ENCODE measurements at regions not wholly inside any gene's neighbourhood (a gene's known extent, or its start where the extent isn't known, plus 50 kb on each side); places are given as distances from the start of the nearest gene placed in this dataset.
"Not testable (repeated sequence)": the region's sequence is repeated elsewhere in the genome, so short reads cannot be mapped to it uniquely, and the experiment has no call there.

DNA sequence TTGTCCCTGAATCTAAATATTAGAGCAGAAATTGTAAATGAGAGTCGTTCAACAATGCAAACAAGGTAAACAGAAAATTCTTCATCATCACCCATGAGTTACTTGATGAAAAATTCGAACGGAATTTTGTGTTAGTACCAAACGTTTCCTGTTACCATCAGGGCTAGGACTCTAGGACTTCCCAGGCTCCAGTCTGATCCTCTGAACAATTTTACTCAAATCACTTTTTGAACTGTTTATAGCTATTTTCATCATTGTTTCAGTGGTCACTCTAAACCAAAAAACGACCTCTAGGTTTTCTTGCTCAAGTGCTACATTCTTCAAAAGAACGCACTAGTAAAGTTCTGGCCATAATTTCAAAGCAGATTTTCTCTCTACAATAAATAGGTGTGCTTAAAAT, 273.3 kb downstream of the MREG start:
- DNase-seq, result no peak

- DNase-seq, result no peak
Measured at GRCh38 chr2:215738351-215738750, 275.0 kb downstream of the MREG start.

DNA sequence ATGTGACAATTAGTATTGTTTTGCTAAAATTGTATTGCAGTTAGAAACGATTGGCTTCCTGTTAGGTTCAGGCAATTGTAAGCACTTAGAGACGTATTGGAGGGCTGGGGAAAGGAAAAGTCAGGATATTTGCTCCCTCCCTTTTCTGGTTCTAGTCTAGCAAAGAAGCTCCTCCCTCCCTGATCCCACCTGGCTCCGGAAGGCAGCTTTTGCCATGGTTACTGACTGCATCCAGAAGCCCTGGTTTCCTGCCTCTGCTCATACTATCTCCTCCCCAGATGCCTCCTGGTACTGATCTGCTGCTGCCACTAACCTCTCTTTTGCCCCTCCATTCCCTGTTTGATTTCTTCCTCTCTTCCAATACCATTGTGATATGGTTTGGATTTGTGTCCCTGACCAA, 275.9 kb downstream of the MREG start:
- DNase-seq, result no peak

GRCh38 chr2:215736653-215737290, 276.6 kb downstream of the MREG start:
- no peak for DNase-seq

- no peak for DNase-seq
Measured at GRCh38 chr2:215731108-215731658, 282.2 kb downstream of the MREG start.

- no peak for DNase-seq
Measured at GRCh38 chr2:215729985-215730620, 283.2 kb downstream of the MREG start.

- no peak for DNase-seq
Measured at GRCh38 chr2:215728504-215729065, 284.8 kb downstream of the MREG start.

DNA sequence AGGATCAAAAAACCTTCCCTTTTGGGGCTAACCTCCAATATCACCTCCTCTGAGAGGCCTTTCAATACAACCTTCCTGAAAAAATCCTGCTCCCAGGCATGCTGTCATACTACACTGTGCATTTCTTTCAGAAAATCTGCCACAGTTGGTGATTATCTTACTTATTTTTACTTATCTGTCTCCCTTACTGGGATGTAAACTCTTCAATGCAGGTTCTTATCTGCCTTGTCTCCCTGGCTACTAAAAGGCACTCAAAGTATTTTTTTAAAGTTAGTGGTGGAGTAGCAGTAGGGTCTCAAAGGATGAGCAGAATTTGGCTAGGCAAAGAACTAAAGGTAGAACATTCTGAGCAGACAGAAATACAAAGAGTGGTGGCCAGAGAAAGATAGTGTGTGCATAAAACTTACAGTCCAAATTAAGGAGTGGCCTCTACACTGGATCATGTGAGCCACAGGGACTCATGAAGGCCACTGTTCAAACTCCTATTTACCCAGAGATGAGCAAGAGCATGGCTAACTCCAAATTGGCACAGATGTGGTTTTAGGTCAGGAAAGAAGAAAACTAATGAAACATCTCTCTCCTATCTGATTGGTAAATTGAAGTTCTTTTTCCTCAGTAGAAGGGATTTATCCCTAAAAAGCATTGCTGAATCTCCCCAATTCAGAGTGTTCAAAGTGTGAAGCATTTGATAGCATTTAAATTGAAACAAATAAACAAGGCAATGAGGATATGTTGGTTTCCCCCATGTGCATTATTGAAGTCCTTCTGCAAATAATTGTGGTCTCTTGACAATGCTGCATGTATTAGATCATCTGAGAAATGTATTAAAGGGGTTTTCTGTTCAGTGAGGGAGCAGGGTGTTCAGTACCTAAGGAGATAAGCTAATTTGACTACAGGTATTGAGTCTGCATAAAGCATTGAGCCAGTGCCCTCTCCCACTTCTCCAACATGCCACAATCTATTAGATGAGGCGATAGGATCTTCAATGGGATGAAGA, 285.5 kb downstream of the MREG start:
- no peak for DNase-seq

DNA sequence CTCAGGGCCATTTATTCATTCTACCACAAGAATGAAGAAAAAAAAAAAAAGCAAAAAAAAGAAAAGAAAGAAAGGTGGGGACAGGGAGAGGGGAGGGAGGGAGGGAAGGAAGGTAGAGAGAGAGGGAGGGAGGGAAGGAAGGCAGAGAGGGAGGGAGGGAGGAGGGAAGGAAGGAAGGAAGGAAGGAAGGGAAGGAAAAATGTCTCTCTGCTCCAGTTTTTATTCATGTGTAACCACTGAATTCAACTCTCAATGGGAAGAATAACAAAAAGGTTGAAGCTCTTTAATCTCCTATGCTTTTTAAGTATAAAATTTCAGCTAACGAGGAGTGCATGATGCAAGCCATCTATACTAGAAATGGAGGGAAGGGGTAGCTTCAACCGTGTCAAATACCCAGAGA, 287.3 kb downstream of the MREG start:
- no peak for DNase-seq

DNA sequence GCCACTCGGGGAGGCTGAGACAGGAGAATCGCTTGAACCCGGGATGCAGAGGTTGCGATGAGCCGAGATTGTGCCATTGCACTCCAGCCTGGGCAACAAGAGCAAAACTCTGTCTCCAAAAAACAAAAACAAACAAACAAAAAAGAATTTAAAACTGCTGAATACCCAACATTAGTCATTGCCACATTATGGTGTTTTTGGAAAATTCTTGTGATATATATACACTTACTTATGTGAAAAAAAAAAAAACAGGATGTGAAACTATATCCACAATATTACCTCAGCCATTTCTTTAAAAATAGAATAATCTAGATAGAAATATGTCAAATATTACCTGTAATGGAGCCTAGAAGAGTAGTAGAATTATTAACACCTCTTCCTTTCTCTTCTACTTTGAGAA, 288.3 kb upstream of the FN1 start:
- DNase-seq, result no peak

DNA sequence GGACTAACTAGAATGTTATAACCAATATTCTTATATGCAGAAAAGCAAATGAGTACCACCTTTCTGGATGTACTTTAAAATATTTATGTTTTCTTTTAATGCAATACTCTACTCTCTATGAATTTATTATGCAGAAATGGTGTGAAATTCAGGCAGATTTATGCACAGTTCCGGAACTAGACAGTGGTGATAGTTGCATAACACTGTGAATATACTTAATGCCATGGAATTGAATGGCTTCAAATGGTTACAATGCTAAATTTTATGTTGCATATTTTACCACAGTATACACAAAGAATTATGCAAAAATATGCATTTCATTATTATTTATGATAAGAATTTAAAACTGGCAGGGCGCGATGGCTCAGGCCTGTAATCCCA, 287.8 kb upstream of the FN1 start:
- DNase-seq, result no peak

DNA sequence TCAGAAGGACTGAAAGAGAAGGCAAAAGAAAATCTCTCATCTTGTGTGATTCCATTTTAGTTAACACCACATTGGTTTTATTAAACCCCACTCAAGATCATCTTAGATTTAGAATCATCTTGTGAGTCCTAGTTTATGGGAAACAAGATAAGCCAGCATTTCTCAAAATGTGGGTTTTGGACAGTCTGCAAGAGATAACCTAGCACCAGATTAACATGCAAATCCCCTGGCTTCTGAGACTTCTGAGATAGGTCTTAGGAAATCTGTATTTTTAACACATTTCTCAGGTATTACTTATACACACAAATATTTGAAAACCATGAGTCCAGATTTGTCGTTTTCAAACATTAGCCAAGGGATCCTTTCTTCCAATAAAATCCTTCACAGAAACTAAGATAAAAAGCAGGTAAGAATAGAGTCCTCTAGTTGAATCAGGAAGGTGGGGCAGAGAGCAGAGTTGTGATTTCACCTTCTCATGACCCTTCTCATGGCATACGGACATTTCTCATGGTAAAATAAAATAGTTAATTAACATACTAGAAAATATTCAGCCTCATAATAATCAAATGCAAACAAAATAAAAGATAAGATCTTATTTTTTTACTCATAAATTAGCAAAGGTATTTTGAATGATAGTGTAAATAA, 287.2 kb upstream of the FN1 start:
- no peak for DNase-seq

DNA sequence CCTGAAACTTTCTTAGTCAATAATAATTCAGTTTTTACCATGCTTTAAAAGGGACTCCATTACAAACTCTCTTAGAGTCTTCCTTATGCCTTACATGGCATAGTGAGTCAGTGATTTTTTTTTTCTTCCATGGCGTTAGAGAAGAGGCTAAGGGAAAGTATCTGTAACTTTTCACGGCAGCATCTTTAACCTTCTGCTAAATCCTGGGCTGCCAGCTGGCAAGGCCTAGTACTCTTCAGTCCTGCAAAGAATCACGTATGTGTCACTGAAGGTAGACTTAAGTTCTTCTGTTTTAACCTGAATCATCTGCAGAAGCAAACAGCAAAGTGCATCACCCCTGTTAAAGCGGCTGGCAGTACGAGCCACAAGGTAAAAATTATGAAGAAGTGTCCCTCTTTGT, 286.3 kb upstream of the FN1 start:
- no peak for DNase-seq

DNA sequence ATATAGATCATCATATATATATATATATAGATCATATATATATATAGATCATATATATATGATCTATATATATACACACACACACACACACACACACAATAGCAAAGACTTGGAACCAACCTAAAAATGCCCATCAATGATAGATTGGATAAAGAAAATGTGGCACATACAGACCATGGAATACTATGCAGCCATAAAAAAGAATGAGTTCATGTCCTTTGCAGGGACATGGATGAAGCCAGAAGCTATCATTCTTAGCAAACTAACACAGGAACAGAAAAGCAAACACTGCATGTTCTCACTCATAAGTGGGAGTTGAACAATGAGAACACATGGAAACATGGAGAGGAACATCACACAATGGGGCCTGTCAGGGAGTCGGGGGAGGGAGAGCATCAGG, 285.6 kb upstream of the FN1 start:
- DNase-seq, result not testable (repeated sequence)

DNA sequence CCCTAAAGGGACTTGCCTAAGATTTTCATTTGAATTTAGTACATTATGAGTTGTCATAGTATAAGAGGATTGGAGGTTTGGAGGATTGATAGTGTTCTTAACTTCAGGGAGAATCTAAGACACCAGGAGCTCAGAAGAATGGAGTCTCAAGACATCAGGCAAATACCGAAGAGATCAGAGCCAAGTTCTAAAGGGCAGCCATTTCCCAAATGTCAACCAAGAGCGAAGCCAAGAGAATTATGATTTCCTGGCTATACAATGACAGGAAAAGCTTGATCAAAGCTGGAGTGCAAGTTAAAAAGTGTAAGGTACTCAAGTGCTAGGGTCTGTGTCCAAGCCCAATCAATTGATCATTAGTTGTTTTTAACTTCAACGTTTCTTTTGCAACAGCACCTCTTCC, 283.0 kb upstream of the FN1 start:
- no peak for DNase-seq

DNA sequence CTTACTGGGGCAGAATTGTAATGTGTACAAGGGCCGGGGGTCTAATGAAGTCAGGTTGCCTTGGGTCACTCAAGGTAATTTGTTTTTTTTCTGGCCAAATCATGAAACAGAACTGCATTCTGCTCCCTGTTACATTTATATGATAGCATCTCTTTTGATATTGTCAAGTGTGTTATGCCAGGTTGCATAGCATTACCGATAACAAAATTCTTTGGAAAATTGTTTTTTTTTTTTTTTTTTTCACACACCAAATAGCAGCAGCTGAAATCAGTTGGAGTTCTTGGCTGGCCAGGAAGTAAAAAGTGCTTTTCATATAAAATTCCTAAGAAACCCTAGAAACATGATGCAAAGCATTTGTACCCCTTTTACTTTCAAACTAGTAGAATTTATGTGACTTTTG, 282.6 kb upstream of the FN1 start:
- DNase-seq, result no peak

DNA sequence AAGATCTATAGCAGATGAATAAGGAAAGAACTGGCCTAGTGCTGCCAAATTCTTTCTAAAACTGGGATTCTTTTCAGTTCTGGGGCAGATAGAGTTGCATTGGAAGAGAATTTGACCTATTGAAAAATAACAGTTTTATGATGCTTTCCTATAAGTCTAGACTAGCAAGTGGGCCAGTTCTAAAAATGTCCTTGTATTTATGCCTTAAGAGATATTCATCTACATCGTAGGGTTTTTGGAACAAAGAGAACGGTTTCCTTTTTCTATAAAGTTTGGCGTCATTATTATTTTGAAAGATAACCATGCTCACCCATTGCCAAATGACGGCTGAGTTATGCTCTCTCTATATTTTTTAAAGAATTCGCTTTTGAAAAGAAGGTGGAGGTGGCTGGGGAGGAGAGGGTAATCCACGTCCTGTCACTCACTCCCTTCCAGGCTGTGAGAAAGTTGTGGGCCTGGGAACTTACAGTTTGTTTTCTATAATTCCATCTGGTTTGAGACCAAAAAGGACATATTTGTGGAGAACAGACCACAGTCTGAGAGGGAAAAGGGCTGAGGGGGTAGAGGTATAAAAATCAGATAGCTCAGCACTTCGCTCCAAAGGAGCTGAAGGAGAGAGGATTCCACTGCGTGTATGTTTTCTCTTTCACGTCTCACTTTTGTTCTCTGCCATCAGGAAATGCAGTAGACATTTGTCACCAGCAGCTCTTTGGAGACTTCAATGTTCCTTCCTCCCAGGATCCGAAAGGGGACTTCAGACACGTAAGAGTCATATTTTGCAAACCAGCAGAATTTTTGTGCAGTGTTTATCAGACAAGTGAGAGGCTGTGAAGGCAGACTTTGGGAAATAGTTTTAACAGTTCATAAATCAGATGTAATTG, 281.9 kb upstream of the FN1 start:
- no peak for DNase-seq

- DNase-seq, result no peak
Measured at GRCh38 chr2:215716956-215717355, 281.1 kb upstream of the FN1 start.

- DNase-seq, result no peak
Measured at GRCh38 chr2:215712871-215713790, 277.3 kb upstream of the FN1 start.

- no peak for DNase-seq
Measured at GRCh38 chr2:215712219-215712868, 276.5 kb upstream of the FN1 start.

Measured in DMS79 treated with DMSO at 0.1 percent for 48 hours (cell line).